ENCODE measurements at regions not wholly inside any gene's neighbourhood (a gene's known extent, or its start where the extent isn't known, plus 50 kb on each side); places are given as distances from the start of the nearest gene placed in this dataset.

DNA sequence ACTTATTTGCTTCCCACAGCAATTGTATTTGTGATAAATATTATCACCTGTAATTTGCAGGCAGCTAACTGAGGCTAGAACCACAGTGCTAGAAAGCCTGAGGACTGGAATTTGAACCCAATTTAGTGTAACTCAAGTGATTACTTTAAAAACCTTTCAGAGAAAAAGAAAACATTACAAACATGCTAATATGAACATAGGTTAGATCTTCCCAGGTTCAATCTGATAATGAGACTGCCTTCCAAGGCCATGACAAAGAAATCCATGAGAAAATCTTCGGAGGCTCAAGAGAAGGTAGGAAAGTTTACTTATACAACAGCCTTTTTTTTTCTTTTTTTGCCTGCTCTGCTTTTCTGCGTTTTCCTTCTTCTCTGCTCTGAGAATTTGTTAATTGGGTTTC lies 620.6 kb upstream of the CCNG1 start:
- no peak overlapping the region for H3K9ac ChIP-seq (replicated peaks; ENCODE audit: extremely low read depth, insufficient read depth, low read length)
- ChIA-PET CTCF (no interaction called here), POLR2A (no interaction called here)
- dilution Hi-C loops (cut with MboI; ENCODE audit: extremely low pct_ligation_motif_present, low sequenced_read_pairs) (no loop called here), intact Hi-C loops (cut with micrococcal nuclease) (no loop called here)
- H3K4me1 ChIP-seq (ENCODE audit: control insufficient read depth, extremely low read depth, insufficient read depth, low read length), result no peaks in the 10 kb centered on the region
- no peaks in the 10 kb centered on the region for H3K79me2 ChIP-seq (ENCODE audit: control insufficient read depth, insufficient read depth, low read length)
- H3K27me3 ChIP-seq (ENCODE audit: control insufficient read depth in 2 of 2, insufficient read depth in 2 of 2, low read length in 2 of 2), result no peaks in the 10 kb centered on the region
- FAIRE-seq (no peak), DNase-seq (ENCODE audit: low read depth, low spot score) (no peak)
- no peak overlapping the region for H3K27ac ChIP-seq (ENCODE audit: insufficient read depth, low read depth, low read length)
- H3K36me3 ChIP-seq (ENCODE audit: control insufficient read depth in 2 of 2, extremely low read depth in 1 of 2, insufficient read depth in 2 of 2, low read length in 2 of 2), result no peaks in the 10 kb centered on the region
- TF ChIP-seq POLR2AphosphoS5 (IDR thresholded peaks at IDR 0.05; ENCODE audit: insufficient read depth, low read depth, low read length), result no peak
- TF ChIP-seq, protein P1, sequence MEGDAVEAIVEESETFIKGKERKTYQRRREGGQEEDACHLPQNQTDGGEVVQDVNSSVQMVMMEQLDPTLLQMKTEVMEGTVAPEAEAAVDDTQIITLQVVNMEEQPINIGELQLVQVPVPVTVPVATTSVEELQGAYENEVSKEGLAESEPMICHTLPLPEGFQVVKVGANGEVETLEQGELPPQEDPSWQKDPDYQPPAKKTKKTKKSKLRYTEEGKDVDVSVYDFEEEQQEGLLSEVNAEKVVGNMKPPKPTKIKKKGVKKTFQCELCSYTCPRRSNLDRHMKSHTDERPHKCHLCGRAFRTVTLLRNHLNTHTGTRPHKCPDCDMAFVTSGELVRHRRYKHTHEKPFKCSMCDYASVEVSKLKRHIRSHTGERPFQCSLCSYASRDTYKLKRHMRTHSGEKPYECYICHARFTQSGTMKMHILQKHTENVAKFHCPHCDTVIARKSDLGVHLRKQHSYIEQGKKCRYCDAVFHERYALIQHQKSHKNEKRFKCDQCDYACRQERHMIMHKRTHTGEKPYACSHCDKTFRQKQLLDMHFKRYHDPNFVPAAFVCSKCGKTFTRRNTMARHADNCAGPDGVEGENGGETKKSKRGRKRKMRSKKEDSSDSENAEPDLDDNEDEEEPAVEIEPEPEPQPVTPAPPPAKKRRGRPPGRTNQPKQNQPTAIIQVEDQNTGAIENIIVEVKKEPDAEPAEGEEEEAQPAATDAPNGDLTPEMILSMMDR (IDR thresholded peaks at IDR 0.05; ENCODE audit: extremely low read depth in 1 of 2, insufficient read depth in 1 of 2, low read depth in 1 of 2, low read length in 2 of 2), result no peak
- no peak for TF ChIP-seq POLR2A (IDR thresholded peaks at IDR 0.05; ENCODE audit: low read depth, low read length)
- no peak for TF ChIP-seq GATA2 (IDR thresholded peaks at IDR 0.05; ENCODE audit: insufficient read depth, insufficient read length, low read depth, low read length)
- no peak for TF ChIP-seq JUN (IDR thresholded peaks at IDR 0.05; ENCODE audit: borderline replicate concordance, insufficient read depth, insufficient read length, low read depth)
- no peak for TF ChIP-seq EZH2 (IDR thresholded peaks at IDR 0.05; ENCODE audit: borderline replicate concordance, low read depth, low read length, severe bottlenecking)
- TF ChIP-seq MYC (IDR thresholded peaks at IDR 0.05; ENCODE audit: low read depth, low read length), result no peak
- no peak for TF ChIP-seq FOS (IDR thresholded peaks at IDR 0.05; ENCODE audit: borderline replicate concordance, insufficient read depth, low read length)
- TF ChIP-seq, protein P2, sequence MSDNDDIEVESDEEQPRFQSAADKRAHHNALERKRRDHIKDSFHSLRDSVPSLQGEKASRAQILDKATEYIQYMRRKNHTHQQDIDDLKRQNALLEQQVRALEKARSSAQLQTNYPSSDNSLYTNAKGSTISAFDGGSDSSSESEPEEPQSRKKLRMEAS (IDR thresholded peaks at IDR 0.05; ENCODE audit: insufficient read depth, insufficient read length), result no peak
- H3K9me3 ChIP-seq (replicated peaks; ENCODE audit: control insufficient read depth, insufficient read depth, low read length), result no peaks in the 10 kb centered on the region
- no TSS peak for BruUV-seq (replicated peaks)
- no peak overlapping the region for H3K4me3 ChIP-seq (replicated peaks in 1 of 3; ENCODE audit: insufficient read depth in 1 of 3, low read depth in 1 of 3, low read length in 3 of 3)
- H4K20me1 ChIP-seq (replicated peaks; ENCODE audit: control insufficient read depth, extremely low read depth, insufficient read depth, low read length), result no peaks in the 10 kb centered on the region
- H3K9me1 ChIP-seq (replicated peaks; ENCODE audit: control insufficient read depth, extremely low read depth, insufficient read depth, low read length), result no peaks in the 10 kb centered on the region
- H3K4me2 ChIP-seq (ENCODE audit: insufficient read depth, low read length), result no peak overlapping the region
- H2AFZ ChIP-seq (ENCODE audit: low read depth, low read length), result no peak overlapping the region

Measured in endothelial cell of umbilical vein (primary cell).